Activated CD4-positive, alpha-beta T cell treated with anti-CD3 and anti-CD28 coated beads for 1 hour (primary cell): ENCODE measurements at regions not wholly inside any gene's neighbourhood (a gene's known extent, or its start where the extent isn't known, plus 50 kb on each side); places are given as distances from the start of the nearest gene placed in this dataset.

Source experiments
- DNase-seq: peaks from one replicate; pipeline ENCODE4 v3.0.0-alpha.2; 2020

DNA sequence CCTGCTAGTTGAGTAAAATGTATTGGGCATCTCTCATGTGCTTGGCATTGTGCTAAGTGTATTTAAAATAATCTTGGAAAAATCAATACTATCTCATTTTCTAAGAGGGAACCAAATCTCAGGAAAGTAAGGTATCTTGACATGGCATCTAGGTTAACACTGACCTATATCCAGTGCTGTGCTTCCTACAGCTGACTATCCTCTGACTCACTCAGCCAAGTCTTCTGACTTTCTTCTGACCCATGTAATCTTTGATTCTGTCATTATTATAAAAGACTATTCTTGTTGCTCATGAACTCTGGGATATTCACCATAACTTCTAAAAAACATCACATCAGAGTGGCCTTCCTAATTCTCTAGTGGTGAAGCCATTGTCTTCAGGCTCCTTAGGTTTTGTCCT lies 304.1 kb upstream of the TENM4 start:
- no peak for DNase-seq

GRCh38 chr11:79742176-79742575 lies 301.3 kb upstream of the TENM4 start:
- no peak for DNase-seq

DNA sequence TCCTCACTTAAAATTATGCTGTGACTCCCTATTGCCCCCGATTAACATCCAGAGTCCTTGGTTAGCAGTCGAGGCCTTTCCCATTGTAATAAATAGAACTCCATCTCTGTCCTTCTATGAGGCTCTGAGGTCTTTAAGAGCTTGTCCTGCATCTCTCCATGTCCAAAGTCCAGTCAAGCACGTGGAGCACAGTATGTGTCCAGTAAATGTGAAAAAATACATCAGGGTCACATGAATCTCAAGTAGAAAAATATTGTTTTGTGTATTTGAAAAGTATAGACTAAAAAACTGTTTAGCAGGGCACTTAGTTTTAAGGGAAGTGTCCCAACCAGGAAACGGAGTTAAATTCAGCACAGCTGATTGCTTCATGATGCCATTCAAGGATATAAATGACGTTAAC lies 298.8 kb upstream of the TENM4 start:
- no peak for DNase-seq

- DNase-seq: no peak
Measured at GRCh38 chr11:79727221-79727620, 286.4 kb upstream of the TENM4 start.

GRCh38 chr11:79720115-79720514 lies 279.3 kb upstream of the TENM4 start:
- DNase-seq: no peak

DNA sequence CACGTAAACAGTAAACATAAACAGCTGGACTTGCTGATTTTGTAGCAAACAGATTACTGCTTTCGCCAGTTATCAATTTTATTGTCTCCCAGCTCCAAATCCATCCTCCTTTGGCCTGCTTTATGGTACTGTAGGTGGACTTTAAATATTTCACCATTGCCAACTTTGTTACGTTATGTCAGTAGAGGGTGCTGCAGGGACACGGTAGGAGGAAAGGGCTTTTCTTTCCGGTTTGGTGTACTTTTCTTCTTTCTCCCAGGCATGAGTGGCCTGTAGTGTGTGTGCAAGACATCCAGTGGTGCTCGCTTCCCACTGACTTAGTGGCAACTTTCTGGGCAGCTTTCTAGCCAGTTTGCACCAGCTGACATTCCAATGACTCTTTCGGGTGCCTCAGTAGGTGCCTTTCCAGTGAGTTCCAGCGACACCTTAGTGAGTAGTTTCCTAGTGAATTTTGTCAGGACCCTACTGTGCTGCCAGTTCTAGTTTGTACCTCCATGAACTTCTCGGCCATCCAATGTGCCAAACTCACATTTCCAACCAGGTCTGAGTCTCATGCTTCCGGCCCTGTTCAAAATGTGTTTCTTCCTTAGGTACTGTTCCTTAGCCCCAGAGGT lies 267.6 kb upstream of the TENM4 start:
- DNase-seq: no peak

DNA sequence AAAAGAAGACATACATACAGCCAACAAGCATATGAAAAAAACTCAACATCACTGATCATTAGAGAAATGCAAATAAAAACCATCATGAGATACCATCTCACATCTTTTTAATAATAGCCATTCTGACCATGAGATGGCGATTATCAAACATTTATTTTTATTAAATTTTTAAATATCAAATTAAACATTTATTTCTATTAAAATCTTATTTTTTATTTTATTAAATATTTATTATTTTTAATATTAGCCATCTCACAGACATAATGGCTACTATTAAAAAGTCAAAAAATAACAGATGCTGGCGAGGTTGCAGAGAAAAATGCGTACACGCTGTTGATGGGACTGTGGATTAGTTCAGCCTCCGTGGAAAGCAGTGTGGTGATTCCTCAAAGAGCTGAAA lies 264.8 kb upstream of the TENM4 start:
- DNase-seq: no peak

- DNase-seq: no peak
Measured at GRCh38 chr11:79702303-79702702, 261.5 kb upstream of the TENM4 start.

- no peak for DNase-seq
Measured at GRCh38 chr11:79699246-79699645, 258.4 kb upstream of the TENM4 start.

DNA sequence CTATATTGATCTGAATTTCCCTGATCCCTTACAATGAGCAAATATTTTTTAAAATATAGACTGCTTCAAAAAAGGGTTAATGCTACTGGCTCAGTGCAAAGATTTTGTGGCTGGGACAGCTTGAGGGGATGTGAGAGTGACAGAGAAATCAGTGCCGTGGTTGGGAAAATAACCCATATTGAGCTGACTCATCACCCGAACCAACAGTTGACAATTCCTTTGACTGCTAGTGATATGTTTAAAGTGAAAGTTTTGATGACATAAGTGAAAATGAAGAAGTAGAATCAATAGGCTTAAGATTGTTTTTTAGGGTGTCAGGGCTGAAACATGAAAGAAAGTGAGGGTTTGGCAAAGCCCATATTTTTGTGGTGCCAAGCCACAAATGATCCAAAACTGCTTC lies 257.1 kb upstream of the TENM4 start:
- no peak for DNase-seq

GRCh38 chr11:79694368-79694767 lies 253.5 kb upstream of the TENM4 start:
- DNase-seq: no peak

GRCh38 chr11:79691445-79691844 lies 250.6 kb upstream of the TENM4 start:
- no peak for DNase-seq

DNA sequence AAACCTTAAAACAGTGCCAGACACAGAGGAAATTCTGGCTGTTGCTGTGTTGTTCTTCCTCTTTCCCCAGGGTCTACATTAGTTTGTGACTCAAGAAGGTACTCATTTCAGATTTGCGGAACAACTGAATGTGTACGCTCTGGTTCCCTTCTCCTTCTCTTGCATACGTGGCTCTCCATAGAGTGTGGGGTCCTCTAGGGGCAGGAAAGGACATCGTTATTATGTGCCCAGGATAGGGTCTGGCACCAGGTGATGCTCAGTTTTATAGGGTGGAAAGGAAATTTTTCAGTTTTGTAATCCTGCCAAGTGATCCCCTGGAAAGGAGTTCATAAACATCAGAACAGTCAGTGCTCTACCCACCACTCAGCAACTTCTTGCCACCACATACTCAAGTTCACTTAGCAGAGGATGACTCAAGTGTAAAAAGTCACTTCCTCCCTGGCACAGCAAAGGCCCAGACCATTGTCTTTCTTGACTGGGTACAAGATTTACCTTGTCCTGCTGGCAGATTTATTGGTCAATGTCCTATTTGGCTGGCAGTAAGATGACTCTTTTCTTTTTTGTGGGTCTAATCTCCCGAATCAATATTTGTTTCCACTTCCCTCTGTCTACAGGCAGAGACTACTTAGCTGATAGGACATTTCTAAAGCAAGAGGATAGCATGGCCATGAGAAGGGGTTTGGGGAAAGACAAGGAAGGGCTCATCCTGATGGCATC lies 246.0 kb upstream of the TENM4 start:
- no peak for DNase-seq

DNA sequence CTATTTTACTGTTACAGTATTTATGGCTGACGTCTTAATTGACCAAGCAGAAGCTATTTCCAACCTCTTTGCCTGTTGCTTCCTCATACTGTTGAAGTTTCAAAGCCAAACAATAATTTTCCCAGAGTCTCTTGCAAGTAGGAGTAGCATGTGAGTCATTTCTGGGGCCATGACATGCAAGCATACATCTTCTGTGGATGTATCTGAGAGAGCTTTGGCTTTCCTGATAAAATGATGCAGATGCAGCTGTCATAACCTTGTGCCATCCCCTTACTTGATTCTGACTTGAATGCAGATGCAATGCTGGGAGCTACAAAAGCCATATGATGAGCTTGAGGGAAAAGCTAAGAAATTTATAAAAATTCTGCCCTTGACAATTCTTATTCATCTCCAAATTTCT lies 243.1 kb upstream of the TENM4 start:
- DNase-seq: no peak

DNA sequence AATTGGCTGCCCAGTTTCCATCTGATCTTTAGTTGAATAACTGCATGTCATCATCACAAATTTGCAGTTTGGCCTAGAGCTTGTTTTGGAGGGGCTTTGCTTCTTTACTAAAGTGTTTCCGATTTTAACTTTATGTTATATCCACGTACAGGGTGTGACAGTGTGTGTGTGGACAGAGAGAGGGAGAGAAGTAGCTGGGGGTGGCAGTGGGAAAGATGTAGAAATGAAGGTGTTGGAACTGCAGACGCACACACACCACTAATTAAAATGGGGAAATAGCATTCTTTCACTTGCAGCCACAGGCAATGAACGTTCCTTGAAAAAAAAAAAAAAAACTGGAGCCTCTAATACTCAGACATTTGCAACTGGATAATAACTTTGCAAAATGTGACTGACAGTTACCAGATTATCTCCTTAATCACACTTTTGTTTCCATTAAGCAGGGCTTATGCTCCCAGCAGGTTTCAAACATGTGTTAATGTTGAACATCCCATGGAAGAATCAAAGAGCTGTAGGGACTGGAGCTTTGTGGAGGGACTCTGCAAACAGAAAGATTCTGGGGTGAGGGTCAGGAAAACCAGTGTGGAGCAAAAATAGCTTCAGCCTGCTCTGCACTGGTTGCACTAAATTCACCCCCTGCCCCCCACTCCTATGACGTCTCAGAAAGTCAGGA lies 238.1 kb upstream of the TENM4 start:
- no peak for DNase-seq

DNA sequence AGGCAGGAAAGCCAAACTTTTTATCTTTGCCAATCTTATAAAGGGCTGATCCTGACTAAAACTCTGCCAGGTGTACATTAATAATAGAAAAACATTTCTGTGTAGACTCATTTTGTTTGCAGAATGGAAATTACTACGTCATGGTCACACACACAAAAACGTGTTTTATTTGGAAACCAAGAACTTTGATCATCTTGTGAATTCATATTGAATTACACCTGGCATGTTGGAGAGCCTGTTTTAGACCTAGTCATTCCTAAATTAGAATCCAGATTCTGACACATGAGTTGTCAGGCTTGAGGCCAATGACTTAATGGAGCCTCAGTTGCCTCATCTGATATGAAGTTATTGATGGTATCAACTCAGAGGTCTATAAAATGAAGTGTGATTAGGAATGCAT lies 235.6 kb upstream of the TENM4 start:
- no peak for DNase-seq

- no peak for DNase-seq
Measured at GRCh38 chr11:79675081-79675480, 234.3 kb upstream of the TENM4 start.

GRCh38 chr11:79672786-79673185 lies 232.0 kb upstream of the TENM4 start:
- no peak for DNase-seq

DNA sequence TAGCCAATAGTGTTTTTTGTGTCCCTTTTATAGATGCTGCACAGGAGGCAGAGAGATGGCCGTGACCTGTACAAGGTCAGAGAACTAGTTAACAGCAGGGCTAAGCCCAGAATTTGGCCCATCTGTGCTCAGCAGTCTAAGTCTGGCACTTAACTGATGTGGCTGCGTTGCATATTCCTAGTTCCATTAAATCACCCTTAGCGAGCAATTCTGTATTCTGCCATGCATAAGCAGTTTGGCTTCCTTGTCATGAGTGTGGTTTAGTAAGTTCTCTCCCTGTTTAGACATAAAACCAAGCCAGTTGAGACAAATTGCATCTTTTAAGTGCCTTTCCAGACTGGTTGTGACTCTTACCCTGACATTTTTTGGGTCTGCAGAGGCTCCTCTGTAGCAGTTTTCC lies 230.6 kb upstream of the TENM4 start:
- DNase-seq: no peak

GRCh38 chr11:79670882-79671281 lies 230.1 kb upstream of the TENM4 start:
- no peak for DNase-seq

DNA sequence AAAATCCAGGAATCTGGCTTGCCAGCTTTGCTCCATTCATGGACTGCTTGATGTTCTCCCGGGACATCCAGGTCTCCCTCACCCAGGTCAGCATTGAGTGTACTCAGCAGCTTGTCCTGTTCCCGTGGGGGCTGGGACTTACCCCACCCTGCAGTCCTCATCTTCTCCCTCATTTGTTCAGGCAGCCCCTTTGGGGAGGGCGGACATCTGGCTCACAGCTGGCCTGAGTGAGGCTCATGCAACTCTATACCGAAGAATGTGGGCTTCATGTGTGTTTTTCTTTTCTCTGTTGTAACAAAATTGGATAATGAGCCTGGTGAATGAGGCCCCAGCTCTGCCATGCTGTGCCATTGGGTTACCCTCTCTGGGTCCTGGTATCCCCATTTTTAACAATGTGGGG lies 227.7 kb upstream of the TENM4 start:
- no peak for DNase-seq

GRCh38 chr11:79667380-79667779 lies 226.6 kb upstream of the TENM4 start:
- DNase-seq: no peak

- DNase-seq: no peak
Measured at GRCh38 chr11:79663017-79663416, 222.2 kb upstream of the TENM4 start.

DNA sequence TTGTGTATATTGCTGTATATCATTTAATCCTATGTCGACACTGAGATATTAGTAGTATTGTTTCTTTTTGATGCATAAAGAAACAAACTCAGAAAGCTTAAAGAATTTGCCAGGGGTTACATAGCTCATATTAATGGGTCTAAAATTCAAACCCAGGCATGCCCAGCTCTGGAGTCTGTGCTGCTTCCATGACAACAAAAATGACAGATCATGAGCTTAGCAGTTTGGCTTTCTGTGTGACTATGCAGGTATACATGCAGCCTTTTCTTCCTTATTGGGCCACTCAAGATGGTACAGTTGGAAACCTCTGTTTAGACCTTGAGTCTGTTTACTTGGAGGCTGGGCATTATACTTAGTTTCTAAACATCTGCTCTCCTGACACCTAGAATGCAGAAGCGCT lies 220.5 kb upstream of the TENM4 start:
- no peak for DNase-seq
